ENCODE measurements at regions not wholly inside any gene's neighbourhood (a gene's known extent, or its start where the extent isn't known, plus 50 kb on each side); places are given as distances from the start of the nearest gene placed in this dataset.

GRCh38 chr11:45344028-45344427, 57.9 kb upstream of the SYT13 start:
- no peaks in the 10 kb centered on the region for H3K4me1 ChIP-seq (ENCODE audit: control insufficient read depth, insufficient read depth, low read length)
- no CpG with 5 or more reads among the region's 2 CpGs for WGBS (ENCODE audit: insufficient coverage, insufficient read length)

GRCh38 chr11:45343444-45343843, 57.3 kb upstream of the SYT13 start:
- Histone ChIP-seq H3K9me3 (ENCODE audit: control insufficient read depth, insufficient read depth, low read length) (no peaks in the 10 kb centered on the region), H3K27ac (ENCODE audit: low read length) (no peak overlapping the region), H3K36me3 (ENCODE audit: control insufficient read depth, insufficient read depth, low read length) (no peaks in the 10 kb centered on the region), H3K27me3 (ENCODE audit: control insufficient read depth, insufficient read depth, low read length) (no peaks in the 10 kb centered on the region), H3K4me1 (ENCODE audit: control insufficient read depth, insufficient read depth, low read length) (no peaks in the 10 kb centered on the region), H3K4me3 (ENCODE audit: low read length) (no peak overlapping the region)
- no peak for DNase-seq (ENCODE audit: low read depth, low spot score)

More at GRCh38 chr11:45344028-45344427, 57.9 kb upstream of the SYT13 start:
- no peaks in the 10 kb centered on the region for H3K27me3 ChIP-seq (ENCODE audit: control insufficient read depth, insufficient read depth, low read length)
- H3K4me3 ChIP-seq (ENCODE audit: low read length): no peak overlapping the region
- no peak overlapping the region for H3K27ac ChIP-seq (ENCODE audit: low read length)
- no peaks in the 10 kb centered on the region for H3K9me3 ChIP-seq (ENCODE audit: control insufficient read depth, insufficient read depth, low read length)
- no peaks in the 10 kb centered on the region for H3K36me3 ChIP-seq (ENCODE audit: control insufficient read depth, insufficient read depth, low read length)
- no peak for DNase-seq (ENCODE audit: low read depth, low spot score)

GRCh38 chr11:45341372-45341771, 55.2 kb upstream of the SYT13 start:
- no CpG with 5 or more reads among the region's 7 CpGs for WGBS (ENCODE audit: insufficient coverage, insufficient read length)
- H3K9me3 ChIP-seq (ENCODE audit: control insufficient read depth, insufficient read depth, low read length): no peaks in the 10 kb centered on the region
- no peak for DNase-seq (ENCODE audit: low read depth, low spot score)
- H3K27me3 ChIP-seq (ENCODE audit: control insufficient read depth, insufficient read depth, low read length): no peaks in the 10 kb centered on the region
- no peak overlapping the region for H3K27ac ChIP-seq (ENCODE audit: low read length)
- no peaks in the 10 kb centered on the region for H3K36me3 ChIP-seq (ENCODE audit: control insufficient read depth, insufficient read depth, low read length)
- H3K4me1 ChIP-seq (ENCODE audit: control insufficient read depth, insufficient read depth, low read length): no peaks in the 10 kb centered on the region
- no peak overlapping the region for H3K4me3 ChIP-seq (ENCODE audit: low read length)

GRCh38 chr11:45339729-45340519, 53.8 kb upstream of the SYT13 start:
- peak; percentile 89 for DNase-seq (ENCODE audit: low read depth, low spot score)
- H3K4me3 ChIP-seq (ENCODE audit: low read length): no peak overlapping the region
- H3K4me1 ChIP-seq (ENCODE audit: control insufficient read depth, insufficient read depth, low read length): no peaks in the 10 kb centered on the region
- no CpG with 5 or more reads among the region's 26 CpGs for WGBS (ENCODE audit: insufficient coverage, insufficient read length)
- no peaks in the 10 kb centered on the region for H3K36me3 ChIP-seq (ENCODE audit: control insufficient read depth, insufficient read depth, low read length)
- no peaks in the 10 kb centered on the region for H3K27me3 ChIP-seq (ENCODE audit: control insufficient read depth, insufficient read depth, low read length)
- no peak overlapping the region for H3K27ac ChIP-seq (ENCODE audit: low read length)
- H3K9me3 ChIP-seq (ENCODE audit: control insufficient read depth, insufficient read depth, low read length): no peaks in the 10 kb centered on the region

- Histone ChIP-seq H3K4me3 (ENCODE audit: low read length) (no peak overlapping the region), H3K27me3 (ENCODE audit: control insufficient read depth, insufficient read depth, low read length) (no peaks in the 10 kb centered on the region), H3K27ac (ENCODE audit: low read length) (no peak overlapping the region), H3K9me3 (ENCODE audit: control insufficient read depth, insufficient read depth, low read length) (no peaks in the 10 kb centered on the region), H3K36me3 (ENCODE audit: control insufficient read depth, insufficient read depth, low read length) (no peaks in the 10 kb centered on the region), H3K4me1 (ENCODE audit: control insufficient read depth, insufficient read depth, low read length) (no peaks in the 10 kb centered on the region)
- no peak for DNase-seq (ENCODE audit: low read depth, low spot score)
- 100% methylated on average over 1 of the region's 10 CpGs for WGBS (ENCODE audit: insufficient coverage, insufficient read length)
These were observed 51.6 kb upstream of the SYT13 start for GRCh38 chr11:45337583-45338360.

GRCh38 chr11:45336136-45336535, 50.0 kb upstream of the SYT13 start:
- H3K27me3 ChIP-seq (ENCODE audit: control insufficient read depth, insufficient read depth, low read length): peaks cover 3% of the 10 kb centered on the region; the same call in 1 of the 2 replicates
- H3K9me3 ChIP-seq (ENCODE audit: control insufficient read depth, insufficient read depth, low read length): no peaks in the 10 kb centered on the region
- no peak overlapping the region for H3K27ac ChIP-seq (ENCODE audit: low read length)
- no CpG with 5 or more reads among the region's 4 CpGs for WGBS (ENCODE audit: insufficient coverage, insufficient read length)
- no peak for DNase-seq (ENCODE audit: low read depth, low spot score)
- no peak overlapping the region for H3K4me3 ChIP-seq (ENCODE audit: low read length)
- H3K36me3 ChIP-seq (ENCODE audit: control insufficient read depth, insufficient read depth, low read length): no peaks in the 10 kb centered on the region
- H3K4me1 ChIP-seq (ENCODE audit: control insufficient read depth, insufficient read depth, low read length): no peaks in the 10 kb centered on the region
